ENCODE measurements at regions not wholly inside any gene's neighbourhood (a gene's known extent, or its start where the extent isn't known, plus 50 kb on each side); places are given as distances from the start of the nearest gene placed in this dataset.
A peak's percentile ranks its signal among the peaks of the same experiment; 100 is the strongest.

- no peak for TF ChIP-seq PKNOX1 (IDR thresholded peaks at IDR 0.05)
- no peak for TF ChIP-seq LEF1 (IDR thresholded peaks at IDR 0.05; ENCODE audit: borderline replicate concordance)
- no peak for TF ChIP-seq ELF4 (IDR thresholded peaks at IDR 0.05)
- DNase-seq (ENCODE audit: extremely low spot score): no peak
- ChIA-PET CTCF (interaction anchor here (0.5 kb wide), 1 partner anchor 1167 kb away, joined by 4 read pairs; no protein-coding TSS in a partner anchor), POLR2A (no interaction called here)
These were observed 799.1 kb upstream of the SPRY2 start for GRCh38 chr13:81139987-81140386.

- POLR2A ChIA-PET: no interaction called here
- CTCF ChIA-PET: interaction anchor here (1.2 kb wide), 1 partner anchor 33 kb away, joined by 5 read pairs; no protein-coding TSS in a partner anchor
- no peak for DNase-seq (ENCODE audit: extremely low spot score)
- TF ChIP-seq TARDBP (IDR thresholded peaks at IDR 0.05) (no peak), FOXM1 (IDR thresholded peaks at IDR 0.05; ENCODE audit: borderline replicate concordance) (no peak), FOXA1 (IDR thresholded peaks at IDR 0.05) (no peak), CTBP1 (IDR thresholded peaks at IDR 0.05; ENCODE audit: borderline replicate concordance) (no peak), ZNF384 (IDR thresholded peaks at IDR 0.05) (no peak), ELF4 (IDR thresholded peaks at IDR 0.05) (no peak), BHLHE40 (IDR thresholded peaks at IDR 0.05; ENCODE audit: borderline replicate concordance) (no peak), HDGF (IDR thresholded peaks at IDR 0.05; ENCODE audit: borderline replicate concordance) (no peak), SP1 (IDR thresholded peaks at IDR 0.05) (no peak), L3MBTL2 (conservative IDR thresholded peaks at IDR 0.05) (no peak), NFRKB (IDR thresholded peaks at IDR 0.05) (no peak), FOXK2 (IDR thresholded peaks at IDR 0.05) (no peak)
These were observed 797.5 kb upstream of the SPRY2 start for GRCh38 chr13:81138353-81138980.

- TF ChIP-seq PKNOX1 (IDR thresholded peaks at IDR 0.05) (no peak), L3MBTL2 (conservative IDR thresholded peaks at IDR 0.05) (no peak), SUZ12 (IDR thresholded peaks at IDR 0.05) (no peak), HDGF (IDR thresholded peaks at IDR 0.05; ENCODE audit: borderline replicate concordance) (no peak), ZNF384 (IDR thresholded peaks at IDR 0.05) (no peak)
- POLR2A ChIA-PET: no interaction called here
- CTCF ChIA-PET: no interaction called here
- no peak for DNase-seq (ENCODE audit: extremely low spot score)
These were observed 792.1 kb upstream of the SPRY2 start for GRCh38 chr13:81133066-81133465.

GRCh38 chr13:81117416-81117815 is 776.5 kb upstream of the SPRY2 start:
- CTCF ChIA-PET: no interaction called here
- POLR2A ChIA-PET: no interaction called here
- DNase-seq (ENCODE audit: extremely low spot score): no peak
- TF ChIP-seq TARDBP (IDR thresholded peaks at IDR 0.05): no peak
- TF ChIP-seq FOXA1 (IDR thresholded peaks at IDR 0.05): no peak
- TF ChIP-seq FOXK2 (IDR thresholded peaks at IDR 0.05): no peak
- TF ChIP-seq PKNOX1 (IDR thresholded peaks at IDR 0.05): no peak
- no peak for TF ChIP-seq HDGF (IDR thresholded peaks at IDR 0.05; ENCODE audit: borderline replicate concordance)
- TF ChIP-seq ELF4 (IDR thresholded peaks at IDR 0.05): no peak
- TF ChIP-seq LEF1 (IDR thresholded peaks at IDR 0.05; ENCODE audit: borderline replicate concordance): no peak
- TF ChIP-seq BHLHE40 (IDR thresholded peaks at IDR 0.05; ENCODE audit: borderline replicate concordance): no peak
- no peak for TF ChIP-seq L3MBTL2 (conservative IDR thresholded peaks at IDR 0.05)
- TF ChIP-seq FOXM1 (IDR thresholded peaks at IDR 0.05; ENCODE audit: borderline replicate concordance): no peak
- TF ChIP-seq ARNT (IDR thresholded peaks at IDR 0.05): no peak
- no peak for TF ChIP-seq ZNF384 (IDR thresholded peaks at IDR 0.05)

- ChIA-PET POLR2A (no interaction called here), CTCF (no interaction called here)
- TF ChIP-seq SP1 (IDR thresholded peaks at IDR 0.05): no peak
- no peak for DNase-seq (ENCODE audit: extremely low spot score)
These were observed 775.7 kb upstream of the SPRY2 start for GRCh38 chr13:81116461-81117282.

- no peak for TF ChIP-seq HDGF (IDR thresholded peaks at IDR 0.05; ENCODE audit: borderline replicate concordance)
- peak; percentile 46; the same call in 1 of the 2 replicates for TF ChIP-seq PKNOX1 (IDR thresholded peaks at IDR 0.05)
- no peak for TF ChIP-seq ZNF384 (IDR thresholded peaks at IDR 0.05)
- TF ChIP-seq ELF4 (IDR thresholded peaks at IDR 0.05): no peak
- TF ChIP-seq SUZ12 (IDR thresholded peaks at IDR 0.05): no peak
- CTCF ChIA-PET: no interaction called here
- POLR2A ChIA-PET: no interaction called here
- no peak for DNase-seq (ENCODE audit: extremely low spot score)
These were observed 768.1 kb upstream of the SPRY2 start for GRCh38 chr13:81109026-81109425.
